Ishikawa (cell line): ENCODE measurements at regions not wholly inside any gene's neighbourhood (a gene's known extent, or its start where the extent isn't known, plus 50 kb on each side); places are given as distances from the start of the nearest gene placed in this dataset.

ENCODE experiments used
- CEBPB ChIP-seq: IDR thresholded peaks from 2 replicates; pipeline ENCODE4 v1.6.1; 2012
- CREB1 ChIP-seq: IDR thresholded peaks from 2 replicates; pipeline ENCODE4 v1.6.1; 2012; ENCODE audit warnings: low read depth
- EGR1 ChIP-seq: IDR thresholded peaks from 2 replicates; pipeline ENCODE4 v1.6.1; 2012
- EP300 ChIP-seq: IDR thresholded peaks from 2 replicates; pipeline ENCODE4 v1.6.1; 2012; ENCODE audit warnings: borderline replicate concordance
- FOXM1 ChIP-seq: IDR thresholded peaks from 2 replicates; pipeline ENCODE4 v1.6.1; 2012; ENCODE audit warnings: low read depth, borderline replicate concordance
- NFIC ChIP-seq: IDR thresholded peaks from 2 replicates; pipeline ENCODE4 v1.6.1; 2012
- RAD21 ChIP-seq: IDR thresholded peaks from 2 replicates; pipeline ENCODE4 v1.6.1; 2012; ENCODE audit warnings: low read depth
- TAF1 ChIP-seq: IDR thresholded peaks from 2 replicates; pipeline ENCODE4 v1.6.1; 2012; ENCODE audit warnings: low read depth, mild to moderate bottlenecking
- TCF12 ChIP-seq: IDR thresholded peaks from 2 replicates; pipeline ENCODE4 v1.6.1; 2012; ENCODE audit warnings: low read depth
- TEAD4 ChIP-seq: IDR thresholded peaks from 2 replicates; pipeline ENCODE4 v1.6.1; 2012
- YY1 ChIP-seq: IDR thresholded peaks from 2 replicates; pipeline ENCODE4 v1.6.1; 2012; ENCODE audit warnings: low read depth
- ZBTB7A ChIP-seq: IDR thresholded peaks from 2 replicates; pipeline ENCODE4 v1.6.1; 2012; ENCODE audit warnings: low read depth
- TF ChIP-seq, protein P1 (sequence below): IDR thresholded peaks from 2 replicates; pipeline ENCODE4 v1.6.1; 2012; ENCODE audit warnings: low read depth, mild to moderate bottlenecking
- TF ChIP-seq, protein P2 (sequence below): IDR thresholded peaks from 2 replicates; pipeline ENCODE4 v1.6.1; 2012
- TF ChIP-seq, protein P3 (sequence below): IDR thresholded peaks from 2 replicates; pipeline ENCODE4 v1.6.1; 2012

DNA sequence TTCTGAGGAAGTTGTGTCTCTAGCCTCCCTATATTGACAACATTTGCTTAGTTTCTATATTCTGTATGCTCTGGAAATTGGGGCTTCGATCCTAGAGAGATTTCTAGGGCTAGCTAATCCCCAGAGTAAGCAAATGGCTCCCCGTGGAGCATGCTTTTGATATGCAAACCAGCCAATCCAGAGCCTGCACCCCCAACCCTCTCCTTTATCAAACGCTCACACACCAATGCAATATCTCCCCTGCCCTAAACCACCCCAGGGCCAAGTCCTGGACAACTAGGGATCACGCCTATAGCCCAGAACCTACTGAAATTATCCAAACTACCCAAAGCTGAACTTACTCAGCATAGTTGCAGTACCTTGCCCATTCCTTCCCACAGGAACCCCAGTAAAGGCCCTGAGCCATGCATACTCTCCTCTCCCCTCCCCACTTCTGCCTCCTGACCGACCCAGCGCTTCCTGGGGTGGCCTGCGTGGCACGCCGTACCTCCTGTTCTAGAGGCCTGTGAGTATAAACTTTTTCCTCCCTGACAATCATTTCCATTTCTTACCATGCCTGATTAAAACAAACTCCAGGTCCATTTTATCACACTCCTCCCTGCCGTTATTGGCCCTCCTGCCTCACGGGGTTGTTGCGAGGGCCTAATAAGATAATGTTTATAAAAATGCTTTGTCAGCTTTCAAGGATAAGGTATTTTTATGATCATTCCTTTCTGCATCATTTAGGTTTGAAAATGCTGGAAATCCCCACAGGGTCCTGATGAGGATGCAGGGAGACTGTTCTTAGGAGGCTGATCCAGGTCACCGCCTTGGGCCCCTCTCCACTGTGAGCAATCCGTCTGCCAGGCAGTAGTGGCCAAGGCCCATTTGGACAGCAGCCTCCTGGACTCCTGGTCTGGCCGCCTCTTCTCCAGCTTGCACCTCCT, 102.7 kb downstream of the TENT5C start:
- TF ChIP-seq, protein P1, sequence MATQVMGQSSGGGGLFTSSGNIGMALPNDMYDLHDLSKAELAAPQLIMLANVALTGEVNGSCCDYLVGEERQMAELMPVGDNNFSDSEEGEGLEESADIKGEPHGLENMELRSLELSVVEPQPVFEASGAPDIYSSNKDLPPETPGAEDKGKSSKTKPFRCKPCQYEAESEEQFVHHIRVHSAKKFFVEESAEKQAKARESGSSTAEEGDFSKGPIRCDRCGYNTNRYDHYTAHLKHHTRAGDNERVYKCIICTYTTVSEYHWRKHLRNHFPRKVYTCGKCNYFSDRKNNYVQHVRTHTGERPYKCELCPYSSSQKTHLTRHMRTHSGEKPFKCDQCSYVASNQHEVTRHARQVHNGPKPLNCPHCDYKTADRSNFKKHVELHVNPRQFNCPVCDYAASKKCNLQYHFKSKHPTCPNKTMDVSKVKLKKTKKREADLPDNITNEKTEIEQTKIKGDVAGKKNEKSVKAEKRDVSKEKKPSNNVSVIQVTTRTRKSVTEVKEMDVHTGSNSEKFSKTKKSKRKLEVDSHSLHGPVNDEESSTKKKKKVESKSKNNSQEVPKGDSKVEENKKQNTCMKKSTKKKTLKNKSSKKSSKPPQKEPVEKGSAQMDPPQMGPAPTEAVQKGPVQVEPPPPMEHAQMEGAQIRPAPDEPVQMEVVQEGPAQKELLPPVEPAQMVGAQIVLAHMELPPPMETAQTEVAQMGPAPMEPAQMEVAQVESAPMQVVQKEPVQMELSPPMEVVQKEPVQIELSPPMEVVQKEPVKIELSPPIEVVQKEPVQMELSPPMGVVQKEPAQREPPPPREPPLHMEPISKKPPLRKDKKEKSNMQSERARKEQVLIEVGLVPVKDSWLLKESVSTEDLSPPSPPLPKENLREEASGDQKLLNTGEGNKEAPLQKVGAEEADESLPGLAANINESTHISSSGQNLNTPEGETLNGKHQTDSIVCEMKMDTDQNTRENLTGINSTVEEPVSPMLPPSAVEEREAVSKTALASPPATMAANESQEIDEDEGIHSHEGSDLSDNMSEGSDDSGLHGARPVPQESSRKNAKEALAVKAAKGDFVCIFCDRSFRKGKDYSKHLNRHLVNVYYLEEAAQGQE = no peak
- TF ChIP-seq TCF12 (no peak), EP300 (no peak), NFIC (no peak), FOXM1 (no peak), ZBTB7A (no peak), RAD21 (no peak), TEAD4 (no peak), TAF1 (no peak), CEBPB (no peak), CREB1 (no peak), YY1 (no peak), EGR1 (no peak)
- TF ChIP-seq, protein P2, sequence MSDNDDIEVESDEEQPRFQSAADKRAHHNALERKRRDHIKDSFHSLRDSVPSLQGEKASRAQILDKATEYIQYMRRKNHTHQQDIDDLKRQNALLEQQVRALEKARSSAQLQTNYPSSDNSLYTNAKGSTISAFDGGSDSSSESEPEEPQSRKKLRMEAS = no peak
- TF ChIP-seq, protein P3, sequence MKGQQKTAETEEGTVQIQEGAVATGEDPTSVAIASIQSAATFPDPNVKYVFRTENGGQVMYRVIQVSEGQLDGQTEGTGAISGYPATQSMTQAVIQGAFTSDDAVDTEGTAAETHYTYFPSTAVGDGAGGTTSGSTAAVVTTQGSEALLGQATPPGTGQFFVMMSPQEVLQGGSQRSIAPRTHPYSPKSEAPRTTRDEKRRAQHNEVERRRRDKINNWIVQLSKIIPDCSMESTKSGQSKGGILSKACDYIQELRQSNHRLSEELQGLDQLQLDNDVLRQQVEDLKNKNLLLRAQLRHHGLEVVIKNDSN = no peak

DNA sequence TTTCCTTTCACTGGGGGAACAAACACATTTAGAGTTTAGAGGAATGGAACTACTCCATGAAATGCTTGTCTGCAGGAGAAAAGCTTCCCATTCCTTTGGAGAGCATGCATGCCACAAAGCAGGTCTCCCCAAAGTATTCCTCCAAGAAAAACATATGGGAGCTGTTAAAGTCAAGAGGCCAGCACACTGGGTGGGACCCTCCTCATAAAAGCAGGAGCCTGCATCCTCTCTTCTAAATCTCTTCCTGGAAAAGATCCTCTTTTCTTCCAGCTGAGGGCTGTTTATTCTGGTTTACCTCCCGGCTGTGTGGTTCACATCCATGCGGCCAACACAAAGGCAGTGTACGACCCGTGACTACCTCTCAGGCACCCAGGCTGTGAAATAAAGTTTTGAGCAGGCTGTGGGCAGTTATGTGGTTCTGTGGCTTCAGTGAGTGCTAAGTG, 103.4 kb downstream of the TENT5C start:
- TF ChIP-seq TEAD4 (no peak), ZBTB7A (no peak), YY1 (no peak), TCF12 (no peak), EGR1 (no peak), TAF1 (no peak), CREB1 (no peak), RAD21 (no peak), CEBPB (no peak), NFIC (no peak), FOXM1 (no peak), EP300 (no peak)
- TF ChIP-seq, protein P3 = no peak
- TF ChIP-seq, protein P1 = no peak
- TF ChIP-seq, protein P2 = no peak

DNA sequence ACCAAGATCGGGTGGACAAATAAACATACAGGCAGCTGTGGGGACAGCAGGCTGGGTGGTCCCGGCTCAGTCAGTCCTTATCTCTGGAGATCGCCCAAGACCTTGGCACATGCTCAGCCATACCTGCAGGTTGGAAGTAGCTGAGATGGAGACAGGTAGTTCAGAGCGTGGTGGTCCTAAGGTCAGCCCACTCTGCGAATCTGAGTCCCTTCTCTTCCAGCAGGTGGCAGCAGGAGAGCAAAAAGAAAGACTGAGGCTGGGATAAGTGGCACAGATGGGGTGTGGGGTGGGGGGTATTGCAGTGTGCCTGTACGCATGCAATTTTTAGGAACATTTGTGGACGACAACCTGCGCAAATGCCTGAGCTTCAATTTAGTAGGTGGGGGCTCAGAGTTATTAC, 104.9 kb downstream of the TENT5C start:
- TF ChIP-seq TEAD4 = no peak
- TF ChIP-seq RAD21 = peak; percentile 41

DNA sequence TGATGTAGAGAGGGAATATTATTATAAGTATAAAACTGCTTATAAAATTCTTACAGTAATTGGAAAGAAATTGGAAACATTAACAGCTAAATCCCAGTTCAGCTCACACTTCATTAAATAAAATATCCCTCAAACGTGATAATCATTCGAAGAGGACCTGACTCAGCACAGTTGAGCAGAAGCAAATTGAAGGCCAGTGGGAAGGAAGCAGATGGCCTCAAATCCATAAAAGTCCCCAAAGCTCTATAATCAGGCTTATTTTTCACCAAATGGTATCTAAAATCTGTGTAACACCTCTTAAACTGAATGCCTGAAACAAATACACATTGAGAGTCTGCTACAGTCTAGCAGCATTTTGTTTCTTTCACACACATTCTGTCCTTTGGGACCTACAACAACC, 106.8 kb downstream of the TENT5C start:
- TF ChIP-seq FOXM1 = no peak
- no peak for TF ChIP-seq TCF12
- no peak for TF ChIP-seq EP300

DNA sequence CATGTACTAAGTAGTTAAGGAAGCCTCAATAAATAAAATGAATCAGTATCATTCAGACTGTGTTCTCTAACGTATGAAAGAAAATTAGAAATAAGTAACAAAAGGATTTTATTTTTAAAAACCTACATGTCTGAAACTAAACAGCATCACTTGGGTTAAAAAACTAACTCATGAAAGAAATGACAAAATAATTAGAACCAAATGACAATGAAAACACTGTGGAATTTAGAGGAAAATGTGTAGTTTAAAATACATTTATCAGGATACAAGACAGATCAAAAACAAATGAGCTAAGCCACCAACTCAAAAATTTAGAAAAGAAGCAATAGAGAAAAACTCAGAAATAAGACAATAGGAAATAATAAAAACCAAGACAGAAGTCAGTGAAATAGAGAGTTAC, 108.7 kb downstream of the TENT5C start:
- TF ChIP-seq EP300 (no peak), RAD21 (no peak), TCF12 (no peak)
- TF ChIP-seq, protein P2 = no peak
- TF ChIP-seq, protein P3 = no peak

DNA sequence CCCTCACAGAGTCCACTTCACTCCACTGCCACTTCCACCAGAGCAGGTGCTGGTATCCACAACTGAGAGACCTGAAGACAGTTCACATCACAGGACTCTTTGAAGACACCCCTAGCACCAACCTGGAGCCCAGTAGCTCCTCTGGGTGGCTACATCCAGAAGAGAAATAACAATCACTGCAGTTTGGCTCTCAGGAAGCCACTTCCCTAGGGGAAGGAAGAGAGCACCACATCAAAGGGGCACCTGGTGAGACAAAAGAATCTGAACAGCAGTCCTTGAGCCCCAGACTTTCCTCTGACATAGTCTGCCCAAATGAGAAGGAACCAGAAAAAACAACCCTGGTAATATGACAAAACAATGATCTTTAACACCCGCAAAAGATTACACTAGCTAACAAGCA, 113.2 kb downstream of the TENT5C start:
- TF ChIP-seq, protein P1 = no peak
- no peak for TF ChIP-seq TAF1
- no peak for TF ChIP-seq EP300
- TF ChIP-seq ZBTB7A = no peak
- TF ChIP-seq, protein P3 = no peak
- TF ChIP-seq CREB1 = no peak
- no peak for TF ChIP-seq TEAD4
- TF ChIP-seq RAD21 = no peak
- TF ChIP-seq, protein P2 = no peak
- no peak for TF ChIP-seq NFIC
- no peak for TF ChIP-seq EGR1
